ENCODE measurements at regions not wholly inside any gene's neighbourhood (a gene's known extent, or its start where the extent isn't known, plus 50 kb on each side); places are given as distances from the start of the nearest gene placed in this dataset.
"Not testable (repeated sequence)": the region's sequence is repeated elsewhere in the genome, so short reads cannot be mapped to it uniquely, and the experiment has no call there.

- DNase-seq = no peak
These were observed 404.7 kb downstream of the DAD1 start for GRCh38 chr14:22184157-22184829.

DNA sequence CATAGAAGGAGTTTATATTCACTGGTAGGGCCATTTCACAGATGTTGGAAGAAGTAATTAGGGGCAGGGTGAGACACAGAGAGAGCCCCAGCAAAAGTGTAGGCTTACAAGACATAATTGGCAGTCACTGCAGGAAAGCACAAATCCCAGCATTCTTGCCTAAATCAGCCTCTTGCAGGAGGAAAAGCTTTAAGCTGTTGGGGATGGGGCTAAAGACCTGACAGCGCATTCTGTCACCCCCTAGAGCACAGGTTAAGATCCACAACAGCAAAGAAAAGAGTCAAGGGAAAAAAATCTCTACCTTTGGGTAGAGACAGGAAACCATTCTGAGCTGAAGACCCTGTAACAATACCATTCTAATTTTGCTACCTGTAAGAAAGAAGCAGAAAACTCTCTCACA lies 409.0 kb downstream of the DAD1 start:
- no peak for DNase-seq

DNA sequence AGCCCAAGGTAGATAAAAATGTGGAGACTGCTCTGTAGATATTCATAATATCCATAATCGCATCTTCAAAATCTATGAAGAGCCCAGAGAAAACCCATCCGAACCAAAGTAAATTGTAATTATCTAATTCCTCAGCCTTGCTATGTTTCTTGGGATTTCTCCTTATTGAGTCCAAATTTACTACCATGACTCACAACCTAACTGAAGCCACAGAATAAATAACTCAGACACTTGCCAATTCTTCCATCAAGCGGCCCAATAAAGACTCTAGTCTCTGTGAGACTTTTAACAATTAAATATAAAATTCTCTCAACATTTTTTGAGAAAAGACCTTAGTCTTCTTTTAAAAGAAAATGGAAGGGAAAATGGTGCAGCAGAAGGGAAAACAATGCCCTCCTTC lies 409.8 kb downstream of the DAD1 start:
- no peak for DNase-seq

GRCh38 chr14:22178333-22178839 lies 410.6 kb downstream of the DAD1 start:
- no peak for DNase-seq

GRCh38 chr14:22177870-22178269 lies 411.2 kb downstream of the DAD1 start:
- DNase-seq = peak; percentile 19

DNA sequence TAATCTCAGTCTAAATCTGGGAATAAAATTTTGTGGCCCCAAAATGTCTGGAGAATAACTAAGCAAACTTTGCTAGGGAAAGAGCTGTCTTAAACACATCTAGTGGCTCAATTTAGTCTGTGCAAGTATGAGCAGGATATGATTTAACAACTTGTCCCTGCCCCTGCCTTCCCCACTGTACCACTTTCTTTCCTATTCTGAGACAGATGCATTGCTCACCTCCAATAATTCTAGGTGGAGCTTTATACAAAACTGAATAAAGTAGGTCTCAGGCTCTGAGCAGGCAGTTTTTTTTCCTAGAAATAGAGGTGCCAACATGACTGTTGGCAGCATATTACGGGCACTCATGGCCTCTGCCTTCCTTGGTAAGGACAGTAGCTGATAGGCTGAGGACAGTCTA lies 412.1 kb downstream of the DAD1 start:
- no peak for DNase-seq

- DNase-seq = not testable (repeated sequence)
These were observed 413.8 kb downstream of the DAD1 start for GRCh38 chr14:22175278-22175558.

DNA sequence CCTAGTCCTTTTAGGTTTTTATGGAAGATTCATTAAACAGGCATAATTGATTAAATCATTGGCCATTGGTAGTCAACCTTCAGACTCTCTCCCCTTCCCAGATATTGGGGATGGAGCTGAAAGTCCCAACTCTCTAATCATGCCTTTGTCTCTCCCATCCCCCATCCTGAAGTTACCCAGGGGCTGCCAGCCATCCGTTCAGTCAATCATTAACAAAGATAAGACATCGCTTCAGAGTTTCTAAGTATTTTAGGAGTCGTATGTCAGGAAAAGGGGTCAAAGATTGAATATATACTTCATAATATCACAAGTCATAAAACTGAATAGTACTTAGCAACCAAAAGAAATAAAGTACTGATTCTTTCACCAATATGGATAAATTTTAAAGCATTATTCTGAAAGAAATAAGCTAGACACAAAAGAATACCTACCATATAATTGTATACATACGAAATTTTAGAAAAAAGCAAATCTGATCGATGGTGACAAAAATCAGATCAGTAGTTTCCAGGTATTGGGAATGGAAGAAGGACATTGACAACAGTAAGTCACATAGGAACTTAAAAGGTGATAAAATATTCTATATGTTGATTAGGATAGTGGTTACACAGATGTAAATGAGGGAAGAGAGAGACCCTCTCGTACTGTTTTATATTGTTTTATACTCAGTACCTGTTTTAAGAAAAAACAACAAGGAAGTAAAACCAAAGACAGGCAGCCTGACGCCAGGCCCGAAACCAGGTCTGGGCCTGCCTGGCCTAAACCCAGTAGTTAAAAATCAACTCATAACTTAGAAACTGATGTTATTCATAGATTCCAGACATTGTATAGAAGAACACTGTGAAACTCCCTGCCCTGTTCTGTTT lies 414.4 kb downstream of the DAD1 start:
- DNase-seq = no peak

- DNase-seq = peak; percentile 26
These were observed 420.7 kb downstream of the DAD1 start for GRCh38 chr14:22168092-22168955.

DNA sequence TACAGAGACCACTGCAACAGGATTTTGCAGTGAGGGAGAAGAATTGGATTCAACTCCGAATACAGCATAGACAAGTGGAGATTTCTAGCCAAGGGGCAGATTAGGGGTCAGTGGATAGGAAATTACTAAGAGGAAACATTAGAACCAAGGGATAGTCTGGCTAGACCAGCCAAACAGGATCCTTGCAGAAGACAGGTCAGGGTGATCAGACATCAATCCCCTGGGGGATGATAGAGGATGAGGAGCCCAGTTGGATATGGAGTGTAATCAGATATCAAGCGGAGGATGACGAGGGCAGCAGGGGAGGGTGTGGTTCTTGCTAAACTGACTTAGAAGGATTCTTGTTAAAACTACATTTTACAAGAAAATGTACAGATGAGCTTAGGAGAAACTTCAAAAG lies 424.4 kb downstream of the DAD1 start:
- DNase-seq = no peak

DNA sequence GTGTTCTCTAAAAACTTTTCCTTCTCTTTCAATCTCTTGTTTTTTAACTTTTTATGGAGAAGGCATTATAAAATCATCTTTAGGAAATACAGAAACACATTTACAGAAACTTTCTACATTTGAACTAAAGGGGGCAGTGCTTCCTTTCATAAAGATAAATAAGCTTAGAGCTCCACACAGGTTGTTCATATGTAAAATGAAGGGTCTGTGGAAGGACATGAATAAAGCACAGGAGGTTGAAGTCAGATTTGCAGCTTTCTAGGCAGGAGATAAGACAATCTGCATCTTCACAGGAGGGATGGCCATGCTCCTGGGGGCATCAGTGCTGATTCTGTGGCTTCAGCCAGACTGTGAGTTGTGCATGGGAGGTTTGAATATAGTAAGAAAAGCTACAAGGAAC lies 426.0 kb downstream of the DAD1 start:
- DNase-seq = peak; percentile 36

GRCh38 chr14:22159957-22160356 lies 429.1 kb downstream of the DAD1 start:
- DNase-seq = no peak

DNA sequence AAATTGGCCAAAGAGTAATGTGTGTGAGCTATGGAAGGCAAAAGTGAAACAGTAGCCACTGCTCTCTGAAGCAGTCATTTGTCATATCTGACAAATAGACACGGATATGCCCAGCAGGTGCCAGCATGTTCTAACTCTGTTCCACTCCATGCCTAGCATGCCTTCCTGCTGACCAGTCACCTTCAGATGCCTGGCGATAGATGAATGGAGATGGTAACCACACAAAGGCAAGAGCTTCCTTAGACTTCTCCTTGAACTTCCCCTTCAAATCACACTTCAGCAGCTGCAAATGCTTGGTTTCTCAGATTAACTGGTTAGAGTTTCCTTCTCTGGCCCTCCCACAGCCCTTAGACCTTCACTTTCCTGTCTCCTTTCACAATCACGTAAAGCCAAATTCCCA lies 429.9 kb downstream of the DAD1 start:
- no peak for DNase-seq

GRCh38 chr14:22158560-22158959 lies 430.5 kb downstream of the DAD1 start:
- no peak for DNase-seq

GRCh38 chr14:22155571-22155970 lies 433.5 kb downstream of the DAD1 start:
- DNase-seq = no peak

GRCh38 chr14:22152903-22153302 lies 436.1 kb downstream of the DAD1 start:
- DNase-seq = no peak

- no peak for DNase-seq
These were observed 436.7 kb downstream of the DAD1 start for GRCh38 chr14:22152161-22152870.

- DNase-seq = no peak
These were observed 437.9 kb downstream of the DAD1 start for GRCh38 chr14:22151121-22151520.

GRCh38 chr14:22149058-22149457 lies 440.0 kb downstream of the DAD1 start:
- DNase-seq = no peak

DNA sequence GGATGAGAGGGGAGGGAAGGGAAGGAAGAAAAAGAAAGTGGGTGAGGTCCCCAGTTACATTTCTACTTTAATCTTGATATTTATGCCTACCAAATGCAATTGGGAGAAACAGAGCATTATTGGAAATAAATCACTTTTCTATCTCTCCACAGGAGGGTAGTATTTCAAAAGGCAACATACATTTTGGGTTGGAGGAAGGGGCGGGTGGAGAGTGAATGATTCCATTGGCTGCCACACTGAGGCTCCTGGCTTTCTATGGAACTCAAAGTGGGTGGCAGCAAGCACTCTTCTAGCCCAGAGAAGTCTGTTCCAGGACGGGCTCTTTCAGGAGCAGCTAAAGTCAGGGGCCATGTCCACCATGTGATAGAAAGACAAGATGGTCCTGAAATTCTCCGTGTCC lies 441.3 kb downstream of the DAD1 start:
- DNase-seq = peak; percentile 15

- DNase-seq = no peak
These were observed 445.7 kb downstream of the DAD1 start for GRCh38 chr14:22143363-22143762.

DNA sequence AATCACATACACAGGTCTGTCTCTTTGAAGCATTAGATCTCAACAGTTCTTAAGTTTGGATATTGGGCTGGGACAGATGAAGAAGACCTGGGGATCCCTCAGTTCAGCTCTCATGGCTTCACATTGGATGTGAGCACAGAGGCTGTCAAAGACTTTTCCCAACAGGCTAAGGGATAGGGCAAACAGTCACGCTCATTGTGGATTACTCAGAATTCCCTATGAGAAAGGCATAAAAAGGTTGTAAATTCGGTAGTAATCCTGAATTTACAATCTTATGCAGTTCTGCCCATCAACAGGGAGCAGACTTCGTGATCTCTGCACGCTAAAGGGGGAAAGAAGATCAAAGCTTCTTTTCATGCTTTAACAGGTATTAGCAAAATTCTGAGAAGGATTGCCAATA lies 448.4 kb downstream of the DAD1 start:
- DNase-seq = no peak

Data from CD4-positive, alpha-beta T cell treated with Interleukin-10 for 1 hour (primary cell).